ENCODE measurements at regions not wholly inside any gene's neighbourhood (a gene's known extent, or its start where the extent isn't known, plus 50 kb on each side); places are given as distances from the start of the nearest gene placed in this dataset.

DNA sequence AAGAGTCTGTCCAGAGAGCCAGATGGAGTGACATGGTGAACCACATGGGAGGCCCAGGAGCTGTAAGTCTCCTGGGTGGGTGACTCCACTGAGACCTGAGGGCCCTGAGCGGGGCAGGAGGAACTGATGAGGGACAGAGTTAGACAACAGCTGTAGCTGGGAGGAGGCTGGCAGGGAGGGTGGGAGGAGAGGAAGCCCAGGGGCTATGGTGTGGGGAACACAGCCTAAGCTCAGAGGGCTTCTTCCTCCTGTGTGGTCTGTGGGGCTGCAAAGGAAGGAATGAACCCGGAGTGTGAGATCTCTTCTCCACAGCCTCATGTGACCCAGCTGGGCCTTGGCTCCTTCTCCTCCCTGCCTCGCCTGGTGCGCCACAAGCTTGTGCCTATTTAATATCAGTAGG, 395.6 kb upstream of the HS6ST1 start:
- Histone ChIP-seq H3K4me2 (ENCODE audit: extremely low read depth, insufficient read depth, low read length) (no peak overlapping the region), H3K79me2 (ENCODE audit: control insufficient read depth, insufficient read depth, low read length) (no peaks in the 10 kb centered on the region), H3K9me3 (ENCODE audit: control insufficient read depth, insufficient read depth, low read depth, low read length) (no peaks in the 10 kb centered on the region), H3K9ac (ENCODE audit: insufficient read depth, low read length) (no peak overlapping the region), H3K27me3 (ENCODE audit: control insufficient read depth, insufficient read depth, low read length) (peaks cover 5% of the 10 kb centered on the region), H4K20me1 (ENCODE audit: control insufficient read depth, extremely low read depth, insufficient read depth, low read length) (no peaks in the 10 kb centered on the region), H3K4me1 (ENCODE audit: control insufficient read depth, extremely low read depth, insufficient read depth, low read length) (no peaks in the 10 kb centered on the region), H3K27ac (ENCODE audit: insufficient read depth, low read length) (no peak overlapping the region), H3K4me3 (replicated peaks in 1 of 4; ENCODE audit: control extremely low read depth in 1 of 4, insufficient read depth in 1 of 4, low read depth in 3 of 4, low read length in 4 of 4) (no peak overlapping the region), H2AFZ (ENCODE audit: low read length) (no peak overlapping the region), H3K36me3 (ENCODE audit: control insufficient read depth, insufficient read depth, low read length) (no peaks in the 10 kb centered on the region)
- DNase-seq (ENCODE audit: low read depth in 2 of 2), result no peak
- TF ChIP-seq, protein P1, sequence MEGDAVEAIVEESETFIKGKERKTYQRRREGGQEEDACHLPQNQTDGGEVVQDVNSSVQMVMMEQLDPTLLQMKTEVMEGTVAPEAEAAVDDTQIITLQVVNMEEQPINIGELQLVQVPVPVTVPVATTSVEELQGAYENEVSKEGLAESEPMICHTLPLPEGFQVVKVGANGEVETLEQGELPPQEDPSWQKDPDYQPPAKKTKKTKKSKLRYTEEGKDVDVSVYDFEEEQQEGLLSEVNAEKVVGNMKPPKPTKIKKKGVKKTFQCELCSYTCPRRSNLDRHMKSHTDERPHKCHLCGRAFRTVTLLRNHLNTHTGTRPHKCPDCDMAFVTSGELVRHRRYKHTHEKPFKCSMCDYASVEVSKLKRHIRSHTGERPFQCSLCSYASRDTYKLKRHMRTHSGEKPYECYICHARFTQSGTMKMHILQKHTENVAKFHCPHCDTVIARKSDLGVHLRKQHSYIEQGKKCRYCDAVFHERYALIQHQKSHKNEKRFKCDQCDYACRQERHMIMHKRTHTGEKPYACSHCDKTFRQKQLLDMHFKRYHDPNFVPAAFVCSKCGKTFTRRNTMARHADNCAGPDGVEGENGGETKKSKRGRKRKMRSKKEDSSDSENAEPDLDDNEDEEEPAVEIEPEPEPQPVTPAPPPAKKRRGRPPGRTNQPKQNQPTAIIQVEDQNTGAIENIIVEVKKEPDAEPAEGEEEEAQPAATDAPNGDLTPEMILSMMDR (conservative IDR thresholded peaks at IDR 0.05 in 1 of 2, IDR thresholded peaks at IDR 0.05 in 1 of 2; ENCODE audit: low read depth in 1 of 2, low read length in 2 of 2), result no peak
- TF ChIP-seq EZH2 (IDR thresholded peaks at IDR 0.05; ENCODE audit: low read length, missing control alignments), result no peak

DNA sequence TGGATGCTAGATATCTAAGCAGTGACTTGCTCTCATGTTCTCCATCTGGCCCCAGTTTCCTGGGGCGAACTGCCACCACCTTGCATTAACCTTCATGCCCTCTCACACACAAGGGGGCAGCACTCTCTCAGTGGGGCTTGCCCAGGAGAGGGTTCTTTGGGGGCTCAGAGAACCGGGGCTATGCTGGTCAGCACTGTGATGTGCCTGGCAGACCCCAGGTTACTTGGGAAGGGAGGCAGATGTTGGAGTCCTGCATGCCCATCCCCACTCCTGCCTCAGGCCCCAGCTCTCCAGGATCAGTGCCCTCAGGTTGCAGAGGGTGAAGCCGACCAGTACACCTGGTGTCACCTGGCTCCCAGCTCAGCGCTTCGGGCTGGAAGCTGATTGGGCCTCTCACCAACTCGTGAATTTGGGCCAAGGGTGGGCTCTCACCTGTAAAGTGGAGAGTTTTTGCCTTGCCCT, 396.2 kb upstream of the HS6ST1 start:
- Histone ChIP-seq H3K79me2 (ENCODE audit: control insufficient read depth, insufficient read depth, low read length) (no peaks in the 10 kb centered on the region), H4K20me1 (ENCODE audit: control insufficient read depth, extremely low read depth, insufficient read depth, low read length) (no peaks in the 10 kb centered on the region), H3K9me3 (ENCODE audit: control insufficient read depth, insufficient read depth, low read depth, low read length) (no peaks in the 10 kb centered on the region), H2AFZ (ENCODE audit: low read length) (no peak overlapping the region), H3K4me1 (ENCODE audit: control insufficient read depth, extremely low read depth, insufficient read depth, low read length) (no peaks in the 10 kb centered on the region), H3K4me3 (replicated peaks in 1 of 4; ENCODE audit: control extremely low read depth in 1 of 4, insufficient read depth in 1 of 4, low read depth in 3 of 4, low read length in 4 of 4) (no peak overlapping the region), H3K36me3 (ENCODE audit: control insufficient read depth, insufficient read depth, low read length) (no peaks in the 10 kb centered on the region), H3K27ac (ENCODE audit: insufficient read depth, low read length) (no peak overlapping the region), H3K9ac (ENCODE audit: insufficient read depth, low read length) (no peak overlapping the region), H3K4me2 (ENCODE audit: extremely low read depth, insufficient read depth, low read length) (no peak overlapping the region), H3K27me3 (ENCODE audit: control insufficient read depth, insufficient read depth, low read length) (peaks cover 4% of the 10 kb centered on the region)
- no peak for TF ChIP-seq EZH2 (IDR thresholded peaks at IDR 0.05; ENCODE audit: low read length, missing control alignments)
- no peak for DNase-seq (ENCODE audit: low read depth in 2 of 2)

DNA sequence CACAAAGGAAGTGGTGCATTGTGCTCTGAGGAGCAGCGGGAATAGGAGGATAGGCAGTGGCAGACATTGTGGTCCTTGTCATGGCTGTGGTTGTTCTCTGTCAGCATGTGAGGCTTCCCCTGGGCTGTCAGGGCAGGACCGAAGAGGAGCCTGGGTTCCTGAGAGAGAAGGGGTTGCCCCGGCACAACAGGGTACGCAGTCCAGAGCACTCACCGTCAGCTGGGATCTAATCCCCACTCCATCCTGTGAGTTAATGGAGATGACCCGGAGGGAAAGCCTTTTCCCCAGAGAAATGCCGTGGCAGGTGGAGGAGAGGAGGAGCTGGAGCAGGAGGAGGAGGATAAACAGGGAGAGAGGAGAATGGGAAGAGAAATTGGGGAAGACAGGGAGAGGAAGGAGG, 396.7 kb upstream of the HS6ST1 start:
- peaks cover 3% of the 10 kb centered on the region for H3K27me3 ChIP-seq (ENCODE audit: control insufficient read depth, insufficient read depth, low read length)
- no peaks in the 10 kb centered on the region for H3K9me3 ChIP-seq (ENCODE audit: control insufficient read depth, insufficient read depth, low read depth, low read length)
- H3K4me1 ChIP-seq (ENCODE audit: control insufficient read depth, extremely low read depth, insufficient read depth, low read length), result no peaks in the 10 kb centered on the region
- no peak overlapping the region for H3K4me3 ChIP-seq (replicated peaks in 1 of 4; ENCODE audit: control extremely low read depth in 1 of 4, insufficient read depth in 1 of 4, low read depth in 3 of 4, low read length in 4 of 4)
- no peak overlapping the region for H2AFZ ChIP-seq (ENCODE audit: low read length)
- TF ChIP-seq EZH2 (IDR thresholded peaks at IDR 0.05; ENCODE audit: low read length, missing control alignments), result no peak
- TF ChIP-seq, protein P1 (conservative IDR thresholded peaks at IDR 0.05 in 1 of 2, IDR thresholded peaks at IDR 0.05 in 1 of 2; ENCODE audit: low read depth in 1 of 2, low read length in 2 of 2), result no peak
- H3K79me2 ChIP-seq (ENCODE audit: control insufficient read depth, insufficient read depth, low read length), result no peaks in the 10 kb centered on the region
- no peak for DNase-seq (ENCODE audit: low read depth in 2 of 2)
- no peak overlapping the region for H3K4me2 ChIP-seq (ENCODE audit: extremely low read depth, insufficient read depth, low read length)
- no peak overlapping the region for H3K27ac ChIP-seq (ENCODE audit: insufficient read depth, low read length)
- no peak overlapping the region for H3K9ac ChIP-seq (ENCODE audit: insufficient read depth, low read length)
- H3K36me3 ChIP-seq (ENCODE audit: control insufficient read depth, insufficient read depth, low read length), result no peaks in the 10 kb centered on the region
- H4K20me1 ChIP-seq (ENCODE audit: control insufficient read depth, extremely low read depth, insufficient read depth, low read length), result no peaks in the 10 kb centered on the region
